Hindlimb muscle (tissue), 1 donor: ENCODE measurements at regions not wholly inside any gene's neighbourhood (a gene's known extent, or its start where the extent isn't known, plus 50 kb on each side); places are given as distances from the start of the nearest gene placed in this dataset.
"Not testable (repeated sequence)": the region's sequence is repeated elsewhere in the genome, so short reads cannot be mapped to it uniquely, and the experiment has no call there.

Experiments
- DNase-seq: peaks from one replicate; pipeline ENCODE4 v3.0.0-alpha.2; 2013

GRCh38 chrX:107296184-107296583 is 89.8 kb downstream of the DNAAF6 start:
- not testable (repeated sequence) for DNase-seq

- DNase-seq, result no peak
Measured at GRCh38 chrX:107298276-107298675, 91.9 kb downstream of the DNAAF6 start.

GRCh38 chrX:107301253-107301652 is 94.8 kb downstream of the DNAAF6 start:
- DNase-seq, result no peak

GRCh38 chrX:107304141-107304540 is 97.7 kb downstream of the DNAAF6 start:
- DNase-seq, result no peak

GRCh38 chrX:107323786-107324492 is 117.5 kb downstream of the DNAAF6 start:
- no peak for DNase-seq

GRCh38 chrX:107324493-107325310 is 118.3 kb downstream of the DNAAF6 start:
- peak; percentile 19 for DNase-seq

GRCh38 chrX:107325467-107325866 is 119.1 kb downstream of the DNAAF6 start:
- no peak for DNase-seq

- no peak for DNase-seq
Measured at GRCh38 chrX:107348051-107348450, 101.4 kb upstream of the FRMPD3 start.

- no peak for DNase-seq
Measured at GRCh38 chrX:107348990-107349389, 100.5 kb upstream of the FRMPD3 start.

- no peak for DNase-seq
Measured at GRCh38 chrX:107355533-107355932, 93.9 kb upstream of the FRMPD3 start.

GRCh38 chrX:107360788-107361360 is 88.6 kb upstream of the FRMPD3 start:
- DNase-seq, result no peak

GRCh38 chrX:107370185-107370584 is 79.3 kb upstream of the FRMPD3 start:
- not testable (repeated sequence) for DNase-seq

GRCh38 chrX:107374132-107374531 is 75.3 kb upstream of the FRMPD3 start:
- no peak for DNase-seq

GRCh38 chrX:107374831-107375230 is 74.6 kb upstream of the FRMPD3 start:
- no peak for DNase-seq

GRCh38 chrX:107376186-107376585 is 73.3 kb upstream of the FRMPD3 start:
- not testable (repeated sequence) for DNase-seq

GRCh38 chrX:107384397-107385105 is 64.9 kb upstream of the FRMPD3 start:
- DNase-seq, result no peak

- no peak for DNase-seq
Measured at GRCh38 chrX:107389726-107390125, 59.7 kb upstream of the FRMPD3 start.

GRCh38 chrX:107393656-107394055 is 55.8 kb upstream of the FRMPD3 start:
- not testable (repeated sequence) for DNase-seq

- no peak for DNase-seq
Measured at GRCh38 chrX:107396235-107396634, 53.2 kb upstream of the FRMPD3 start.

- DNase-seq, result no peak
Measured at GRCh38 chrX:107396783-107397182, 52.7 kb upstream of the FRMPD3 start.

GRCh38 chrX:107398115-107398514 is 51.3 kb upstream of the FRMPD3 start:
- no peak for DNase-seq
